ENCODE measurements at regions not wholly inside any gene's neighbourhood (a gene's known extent, or its start where the extent isn't known, plus 50 kb on each side); places are given as distances from the start of the nearest gene placed in this dataset.
A peak's percentile ranks its signal among the peaks of the same experiment; 100 is the strongest.
"Not testable (repeated sequence)": the region's sequence is repeated elsewhere in the genome, so short reads cannot be mapped to it uniquely, and the experiment has no call there.

DNA sequence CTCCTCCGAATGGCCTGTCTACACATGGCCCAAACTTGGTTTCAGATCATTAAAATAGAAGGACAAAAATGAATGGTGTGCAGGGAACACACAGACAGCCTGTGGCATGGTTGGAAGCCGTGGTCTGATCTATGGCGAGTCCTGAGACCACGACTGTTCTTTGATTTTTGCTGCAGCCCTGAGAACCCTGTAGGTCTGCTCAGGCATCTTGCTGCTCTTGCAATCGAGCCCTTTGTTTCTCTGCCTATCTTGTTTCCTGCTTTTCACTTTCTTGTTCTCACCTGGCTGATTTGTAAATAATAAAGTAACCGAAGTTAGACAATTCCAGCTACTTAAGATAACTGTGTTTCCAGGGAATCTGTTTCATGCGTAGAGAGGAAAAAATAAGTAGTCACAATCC is 54.1 kb upstream of the NBPF9 start:
- not testable (repeated sequence) for DNase-seq (ENCODE audit: low read depth in 2 of 3, low spot score in 2 of 3)

DNA sequence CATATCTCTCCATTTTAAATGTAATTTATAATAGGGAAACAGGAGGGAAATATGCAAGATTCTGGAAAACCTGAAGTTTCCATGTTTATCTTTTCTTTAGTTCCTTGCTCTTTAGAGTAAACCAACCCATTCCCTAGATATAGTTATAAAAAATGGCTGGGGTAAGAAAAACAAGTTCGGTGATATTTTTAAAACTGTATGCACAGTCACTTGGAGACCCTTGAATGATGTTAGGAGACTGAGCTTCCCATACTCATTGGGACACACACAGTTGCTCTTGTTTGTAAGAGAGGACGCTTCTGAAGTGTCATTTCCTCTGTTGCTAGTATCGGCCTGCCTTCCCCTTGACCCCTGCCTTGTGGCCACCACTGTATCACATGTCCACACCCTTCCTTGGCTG is 55.0 kb upstream of the NBPF9 start:
- DNase-seq (ENCODE audit: low read depth in 2 of 3, low spot score in 2 of 3), result not testable (repeated sequence)

DNA sequence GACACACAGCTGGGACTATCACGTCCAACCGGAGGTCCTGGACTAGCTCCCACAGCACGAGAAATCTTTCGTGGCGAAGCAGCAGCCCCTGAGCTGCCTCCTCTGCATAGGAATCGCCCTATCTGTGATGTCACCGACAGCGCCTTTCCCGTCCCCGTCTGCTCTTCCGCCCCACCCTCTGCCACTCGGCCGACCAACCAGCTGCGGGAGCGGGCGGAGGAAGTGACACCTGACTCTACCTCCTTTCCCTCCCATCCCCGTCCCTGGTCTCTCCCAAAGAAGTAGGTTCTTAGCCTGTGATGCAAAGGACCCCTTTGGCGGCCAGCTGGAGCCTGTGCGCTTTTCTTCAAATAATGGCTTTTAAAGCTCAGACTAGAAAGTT is 59.7 kb upstream of the NBPF9 start:
- DNase-seq (ENCODE audit: low read depth in 2 of 3, low spot score in 2 of 3), result not testable (repeated sequence)

DNA sequence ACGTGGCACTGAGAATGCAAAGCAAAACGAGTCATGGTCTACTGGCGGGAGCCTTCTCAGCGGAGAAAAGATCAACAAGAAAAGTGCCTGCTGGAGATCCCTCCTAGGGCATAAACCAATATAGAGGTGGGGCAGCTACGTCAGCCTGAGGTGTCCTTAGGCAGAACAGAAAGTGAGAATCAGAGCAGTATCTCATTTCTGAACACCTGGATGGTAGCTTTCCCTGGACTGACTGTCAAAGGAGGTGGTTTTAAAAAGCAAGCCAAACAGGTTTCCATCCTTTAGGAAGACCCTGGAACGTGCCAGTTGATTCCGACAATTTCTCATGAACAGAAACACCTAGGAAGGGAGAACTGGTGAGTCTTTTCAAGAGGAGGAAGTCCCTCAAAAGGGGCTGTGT is 71.4 kb upstream of the NBPF9 start:
- peak in 1 of 3 donors; percentile 0 for DNase-seq (ENCODE audit: low read depth in 2 of 3, low spot score in 2 of 3)

DNA sequence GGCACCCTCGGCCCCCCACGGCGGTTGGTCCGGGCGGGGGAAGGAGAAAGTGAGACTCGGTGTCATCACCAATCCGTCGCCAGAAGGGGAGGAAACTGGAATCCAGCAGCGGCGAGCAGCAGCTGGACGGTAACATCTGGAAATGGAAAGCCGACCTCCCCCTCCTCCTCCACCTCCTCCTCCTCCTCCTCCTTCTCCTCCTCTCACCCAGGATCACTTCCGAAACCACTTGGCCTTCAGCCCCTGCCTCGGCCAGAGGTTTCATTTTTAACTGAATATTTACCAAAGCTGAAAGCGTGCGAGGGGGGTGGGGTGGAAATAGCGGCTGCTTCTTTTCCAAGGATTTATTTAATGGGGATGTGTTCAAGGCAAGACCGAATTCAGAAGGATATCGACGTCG is 72.5 kb upstream of the NBPF9 start:
- DNase-seq (ENCODE audit: low read depth in 2 of 3, low spot score in 2 of 3), result not testable (repeated sequence)

DNA sequence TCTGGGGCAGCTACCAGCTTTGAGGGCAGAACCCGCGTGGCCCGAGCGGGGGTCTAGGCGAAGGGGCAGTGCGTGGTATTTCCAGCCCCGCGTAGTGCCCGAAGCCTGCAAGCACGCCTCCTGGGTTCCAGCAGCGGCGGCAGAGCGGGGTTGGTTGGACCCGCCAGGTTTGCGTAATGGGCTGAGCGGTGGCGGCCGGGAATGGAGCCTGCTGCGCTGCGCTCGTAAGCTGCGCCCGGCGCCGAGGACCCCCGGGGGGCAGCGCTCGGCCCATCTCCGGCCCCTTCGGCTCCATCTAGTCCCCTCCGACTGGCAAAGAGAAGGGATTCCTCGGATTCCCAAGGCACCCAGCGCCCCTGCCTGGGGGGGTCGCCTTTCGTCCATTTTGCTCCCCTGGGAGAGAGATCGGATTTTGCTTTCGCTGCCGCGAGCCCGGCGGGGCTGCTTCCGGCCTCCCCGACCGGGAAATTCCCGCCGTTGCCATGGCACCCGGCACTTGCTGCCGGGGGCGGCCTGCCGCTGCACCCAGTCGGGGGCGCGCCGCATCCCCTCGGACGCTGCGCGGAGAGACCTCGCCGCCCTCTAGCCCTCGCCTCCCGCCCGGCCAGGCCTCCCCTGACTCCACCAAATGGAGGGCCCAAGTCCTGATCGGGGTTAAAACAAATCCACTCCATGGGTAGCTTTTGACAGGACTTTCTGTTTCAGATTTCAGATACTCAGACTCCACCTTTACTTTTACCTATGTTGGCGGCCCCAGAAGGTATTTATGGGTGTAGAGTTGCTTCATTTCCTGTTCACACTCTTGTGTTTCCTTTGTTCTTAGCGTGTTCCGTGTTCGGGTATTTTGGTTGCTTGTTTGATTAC is 73.3 kb upstream of the NBPF9 start:
- DNase-seq (ENCODE audit: low read depth in 2 of 3, low spot score in 2 of 3), result peak; percentile 43 to 61 (median 56)

DNA sequence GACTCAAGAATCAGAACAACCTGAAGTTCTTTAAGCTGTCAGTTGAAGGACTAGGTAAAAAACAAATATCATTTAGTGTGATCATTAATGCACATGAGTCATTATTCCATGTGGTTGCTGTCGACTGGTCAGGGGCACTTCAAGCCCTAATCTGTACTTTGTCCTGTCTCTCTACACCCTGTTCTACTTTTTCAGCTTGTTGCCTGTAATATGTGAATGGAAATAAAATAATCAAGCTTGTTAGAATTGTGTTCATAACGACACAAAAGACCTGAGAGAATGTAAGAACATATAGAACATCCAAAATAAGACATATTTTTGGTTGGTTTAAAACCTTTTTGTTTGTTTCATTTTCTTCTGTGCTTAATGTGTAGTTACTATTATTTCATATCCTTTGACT is 87.4 kb upstream of the NBPF9 start:
- not testable (repeated sequence) for DNase-seq (ENCODE audit: low read depth in 2 of 3, low spot score in 2 of 3)

DNA sequence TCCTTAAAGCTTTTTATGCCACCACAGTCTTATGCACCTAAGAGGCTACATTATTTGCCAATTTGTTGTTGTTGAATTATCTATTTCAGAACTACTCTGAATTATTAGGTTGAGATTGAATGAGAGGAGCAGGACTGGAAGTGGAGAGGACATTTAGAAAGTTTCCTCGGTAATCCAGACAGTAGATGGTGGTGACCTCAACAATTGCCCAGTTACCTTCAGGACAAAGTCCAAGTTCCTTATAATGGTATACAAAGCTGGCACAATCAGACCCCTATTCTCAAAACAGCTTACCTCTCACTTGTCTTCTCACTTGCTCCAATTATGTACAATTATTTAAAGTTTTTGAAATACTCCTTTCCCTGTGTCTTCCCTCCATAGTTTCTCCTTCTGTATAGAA is 93.3 kb upstream of the NBPF9 start:
- DNase-seq (ENCODE audit: low read depth in 2 of 3, low spot score in 2 of 3), result not testable (repeated sequence)

DNA sequence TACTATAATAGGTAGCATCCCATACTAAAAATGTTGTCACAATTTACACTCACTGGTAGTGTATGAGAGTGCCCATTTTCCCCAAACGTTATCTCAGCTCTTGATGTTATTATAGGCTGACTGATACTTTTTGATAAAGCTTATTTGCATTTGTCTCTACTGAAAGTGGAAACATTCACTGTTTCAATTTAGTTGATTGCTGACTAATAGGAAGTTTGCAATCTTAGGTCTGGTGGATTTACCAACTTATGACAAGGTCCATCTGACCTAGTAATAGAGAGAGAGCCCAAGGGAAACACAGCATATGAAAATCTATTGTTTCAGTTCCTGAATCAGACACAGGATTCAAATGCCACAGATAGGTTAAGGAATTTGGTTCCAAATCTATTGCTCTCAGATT is 97.2 kb upstream of the NBPF9 start:
- peak in 1 of 3 donors; percentile 4 for DNase-seq (ENCODE audit: low read depth in 2 of 3, low spot score in 2 of 3)

DNA sequence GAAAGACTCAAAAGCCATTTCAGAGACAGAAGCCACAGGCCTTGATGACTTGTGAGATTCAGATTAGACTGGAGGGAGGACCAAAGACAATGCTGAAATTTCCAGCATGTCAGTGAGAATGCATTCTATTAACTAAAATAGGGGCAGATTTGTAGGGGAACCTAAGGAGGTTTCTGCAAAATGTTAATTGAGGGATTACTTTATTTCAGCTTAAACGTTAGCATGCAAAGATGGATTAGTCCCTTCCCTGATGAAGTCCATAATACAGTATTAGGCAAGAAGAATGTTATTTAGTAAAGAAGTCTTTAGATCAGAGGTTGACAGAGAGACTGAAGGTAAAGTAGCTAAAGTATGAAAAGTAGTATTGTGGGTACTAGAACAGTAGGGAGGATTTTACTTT is 98.9 kb upstream of the NBPF9 start:
- not testable (repeated sequence) for DNase-seq (ENCODE audit: low read depth in 2 of 3, low spot score in 2 of 3)

DNA sequence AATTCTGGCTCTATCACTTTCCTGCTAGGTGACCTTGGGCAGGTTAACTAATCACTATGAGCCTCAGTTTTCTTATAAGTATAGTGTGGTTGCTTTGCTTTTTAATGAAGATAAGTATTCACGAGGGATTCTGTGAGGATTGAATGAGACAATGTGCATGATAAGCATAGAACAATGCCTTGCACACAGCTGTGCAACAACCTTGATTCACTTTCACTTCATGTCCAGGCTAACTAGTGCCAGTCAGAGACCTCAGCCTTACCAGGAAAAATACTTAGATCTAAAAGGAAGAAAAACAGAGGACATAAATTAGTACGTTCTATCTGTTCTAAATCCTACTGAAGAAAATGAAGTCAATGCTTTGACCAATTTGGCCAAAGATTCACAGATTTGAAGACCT is 101.0 kb upstream of the NBPF9 start:
- not testable (repeated sequence) for DNase-seq (ENCODE audit: low read depth in 2 of 3, low spot score in 2 of 3)

DNA sequence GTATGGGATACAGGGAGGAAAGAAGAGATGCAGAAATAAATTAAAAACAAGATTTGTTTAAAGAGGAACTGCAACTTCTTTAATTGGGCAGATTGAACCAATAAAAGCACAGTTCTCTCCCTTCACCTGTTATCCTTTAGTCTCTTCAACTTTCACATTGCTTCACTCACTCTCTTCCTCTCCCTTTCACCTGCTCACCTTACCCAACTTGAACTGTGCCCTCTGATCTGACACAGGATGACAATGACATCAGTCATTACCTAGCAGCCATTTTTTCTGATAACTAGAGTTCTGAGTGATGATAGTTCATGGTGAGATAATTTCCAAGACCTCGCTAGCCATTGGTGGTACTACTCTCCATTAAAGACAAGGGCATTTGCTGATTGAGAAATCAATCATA is 105.5 kb upstream of the NBPF9 start:
- not testable (repeated sequence) for DNase-seq (ENCODE audit: low read depth in 2 of 3, low spot score in 2 of 3)

DNA sequence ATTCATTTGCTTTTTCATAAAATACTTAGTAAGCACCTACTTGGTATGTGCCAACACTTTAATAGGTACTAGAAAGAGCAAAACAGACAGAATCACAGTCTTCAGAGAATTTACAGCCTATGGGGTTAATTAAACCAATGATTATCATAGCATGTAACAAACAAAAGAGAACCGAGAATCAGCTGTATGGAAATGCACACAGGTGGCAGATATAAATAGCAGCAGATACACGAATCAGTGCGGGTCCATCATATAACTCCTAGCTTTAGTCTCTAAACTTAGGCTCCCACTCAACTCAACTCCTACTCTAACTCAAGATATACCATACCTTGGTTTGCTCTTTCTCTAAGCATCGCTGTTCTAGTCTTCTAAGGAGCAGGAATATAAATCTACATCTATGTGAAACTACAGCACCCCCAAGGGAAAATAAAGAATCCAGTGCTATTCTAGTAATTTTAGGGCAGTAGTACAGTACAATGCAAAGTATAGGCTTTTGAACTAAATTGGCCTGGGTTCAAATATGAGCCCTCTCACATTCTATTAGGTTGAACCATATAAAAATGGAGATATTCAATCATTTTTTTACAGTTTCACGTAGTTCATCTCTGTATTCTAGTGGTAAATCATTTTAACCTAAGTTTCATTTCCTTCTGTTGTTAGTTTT is 108.5 kb upstream of the NBPF9 start:
- DNase-seq (ENCODE audit: low read depth in 2 of 3, low spot score in 2 of 3), result not testable (repeated sequence)

DNA sequence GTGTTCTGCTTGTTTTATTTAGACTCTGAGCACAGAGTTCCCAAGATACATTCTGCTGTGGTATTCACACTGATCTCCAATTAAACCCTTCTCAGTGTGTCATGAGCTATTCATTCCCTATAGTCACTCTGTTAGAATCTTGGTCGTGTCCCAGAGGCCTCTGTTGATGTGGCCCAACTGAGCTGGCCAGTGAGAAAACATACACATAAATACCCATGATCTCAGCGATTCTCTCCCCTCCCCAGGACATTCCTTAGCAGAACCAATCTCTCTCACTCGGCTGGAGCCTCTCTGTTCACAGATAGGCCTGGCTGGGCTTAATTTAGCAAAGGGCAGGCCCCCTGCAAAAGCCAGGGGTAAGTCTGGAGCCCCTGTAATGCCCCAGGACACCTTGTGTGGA is 109.6 kb upstream of the NBPF9 start:
- not testable (repeated sequence) for DNase-seq (ENCODE audit: low read depth in 2 of 3, low spot score in 2 of 3)

DNA sequence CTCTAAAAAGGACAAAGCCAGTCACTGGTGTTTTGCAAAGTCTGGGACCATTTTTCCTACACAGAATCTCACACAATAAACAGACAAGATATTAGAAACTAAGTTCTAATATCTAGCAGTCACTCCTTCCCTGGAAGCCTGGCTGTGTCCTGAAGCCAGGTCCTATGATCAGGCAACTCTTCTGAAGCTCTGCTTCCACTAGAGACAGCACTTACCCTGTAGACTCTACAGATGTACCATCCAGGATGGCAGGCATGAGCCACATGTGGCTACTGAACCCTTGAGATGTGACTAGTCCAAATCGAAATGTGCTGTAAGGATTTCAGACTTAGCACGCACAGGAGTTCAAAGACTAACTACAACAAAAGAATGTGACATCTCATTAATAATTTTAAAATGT is 110.3 kb upstream of the NBPF9 start:
- DNase-seq (ENCODE audit: low read depth in 2 of 3, low spot score in 2 of 3), result not testable (repeated sequence)

DNA sequence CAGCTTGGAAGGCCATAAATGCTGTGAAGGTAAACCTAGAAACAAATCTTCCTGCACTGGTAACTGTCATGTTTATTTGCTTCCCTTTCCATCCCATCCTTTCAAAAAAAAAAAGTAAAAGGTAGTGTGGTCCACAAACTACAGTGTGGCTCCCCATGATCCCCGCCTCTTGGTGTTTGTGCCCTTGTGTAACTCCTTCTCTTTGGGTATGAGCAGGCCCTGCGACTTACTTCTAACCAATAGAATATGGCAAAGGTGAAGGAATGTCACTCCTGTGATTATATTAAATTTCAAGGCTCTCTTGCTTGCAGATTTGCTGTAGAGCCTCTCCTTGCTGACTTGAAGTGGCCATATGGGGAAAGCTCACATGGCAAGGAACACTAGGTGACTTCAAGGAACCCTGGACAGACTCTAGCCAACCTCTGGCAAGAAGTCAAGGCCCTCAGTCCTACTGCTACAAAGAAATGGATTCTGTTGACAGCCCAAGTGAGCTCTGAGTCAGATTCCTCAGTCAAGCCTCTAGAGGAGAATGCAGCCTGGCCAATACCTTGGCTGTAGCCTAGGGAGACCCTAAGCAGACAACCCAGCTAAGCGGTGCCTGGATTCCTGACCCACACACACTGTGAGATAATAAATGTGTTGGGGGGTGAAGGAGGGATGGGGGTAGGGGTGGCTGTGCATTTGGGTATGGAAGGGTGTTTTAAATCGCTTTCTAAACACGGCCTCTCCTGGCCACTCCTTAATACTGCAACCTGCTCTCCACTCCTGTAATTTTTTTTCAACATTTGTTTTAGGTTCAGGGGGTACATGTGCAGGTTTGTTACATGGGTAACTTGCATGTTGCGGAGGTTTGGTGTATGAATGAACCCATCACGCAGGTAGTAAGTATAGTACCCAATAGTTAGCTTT is 115.0 kb upstream of the NBPF9 start:
- DNase-seq (ENCODE audit: low read depth in 2 of 3, low spot score in 2 of 3), result not testable (repeated sequence)

DNA sequence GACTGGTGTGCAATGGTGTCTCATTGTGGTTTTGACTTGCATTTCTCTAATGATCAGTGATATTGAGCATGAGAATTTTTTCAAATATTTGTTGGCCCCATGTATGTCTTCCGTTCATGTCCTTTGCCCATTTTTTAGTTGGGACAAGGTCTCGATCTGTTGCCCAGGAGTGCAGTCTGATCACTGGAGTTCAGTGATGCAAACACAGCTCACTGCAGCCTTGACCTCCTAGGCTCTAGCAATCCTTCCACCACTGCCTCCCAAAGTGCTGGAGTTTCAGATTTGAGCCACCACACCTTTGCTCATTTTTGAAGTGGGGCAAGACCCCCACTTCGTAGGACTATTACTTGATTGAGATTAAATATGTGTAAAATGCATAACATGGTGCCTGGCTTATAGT is 116.2 kb upstream of the NBPF9 start:
- not testable (repeated sequence) for DNase-seq (ENCODE audit: low read depth in 2 of 3, low spot score in 2 of 3)

DNA sequence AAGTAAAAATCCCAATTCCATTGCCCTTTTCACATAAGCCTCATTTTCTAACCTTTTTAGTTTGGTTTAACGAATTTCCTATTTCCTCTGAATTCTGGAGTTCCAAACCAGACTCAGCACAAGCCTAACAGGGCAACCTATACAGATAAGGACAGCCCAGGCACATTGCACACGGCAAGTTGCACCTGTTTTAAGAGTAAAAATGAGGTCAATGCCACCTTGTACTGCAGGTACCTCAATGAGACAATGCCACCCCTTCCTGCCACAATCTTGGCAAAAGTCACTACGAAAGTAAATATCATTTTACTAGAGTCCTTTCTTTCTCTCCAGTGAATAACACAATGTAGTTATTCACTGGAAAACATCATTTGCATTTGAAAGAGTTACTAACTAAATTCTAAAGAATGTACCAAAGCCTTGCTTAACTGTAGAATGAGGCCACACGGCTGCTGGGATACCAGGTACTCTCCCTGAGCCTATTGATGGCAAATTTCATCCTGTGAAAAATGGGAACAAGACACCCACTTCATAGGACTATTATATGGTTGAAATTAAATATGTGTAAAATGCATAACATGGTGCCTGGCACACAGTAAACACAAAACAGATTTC is 117.2 kb upstream of the NBPF9 start:
- DNase-seq (ENCODE audit: low read depth in 2 of 3, low spot score in 2 of 3), result not testable (repeated sequence)

DNA sequence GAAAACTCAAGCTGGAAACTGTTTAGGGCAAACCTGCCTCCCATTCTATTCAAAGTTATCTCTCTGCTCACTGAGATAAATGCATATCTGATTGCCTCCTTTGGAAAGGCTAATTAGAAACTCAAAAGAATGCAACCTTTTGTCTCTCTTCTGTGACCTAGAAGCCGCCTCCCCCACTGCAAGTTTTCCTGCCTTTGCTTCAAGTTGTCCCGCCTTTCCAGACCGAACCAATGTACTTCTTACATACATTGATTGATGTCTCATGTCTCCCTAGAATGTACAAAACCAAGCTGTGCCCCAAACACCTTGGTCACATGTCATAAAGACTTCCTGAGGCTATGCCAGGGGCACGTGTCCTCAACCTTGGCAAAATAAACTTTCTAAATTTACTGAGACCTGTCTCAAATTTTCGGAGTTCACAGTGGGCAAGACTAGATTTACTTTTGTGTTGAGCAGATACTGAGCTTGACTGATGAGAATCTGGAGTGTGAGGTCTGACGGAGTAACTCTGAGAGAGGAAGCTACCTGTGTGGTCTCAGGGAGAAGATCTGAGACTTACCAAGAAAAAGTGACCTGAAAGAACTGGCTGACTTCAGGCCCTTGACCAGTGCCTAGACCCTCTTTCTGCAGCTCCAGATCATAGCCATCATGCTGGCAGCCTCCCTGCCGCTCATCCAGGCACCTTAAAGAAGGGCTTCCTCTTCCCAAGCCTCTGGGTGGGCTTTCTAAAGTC is 124.7 kb upstream of the NBPF9 start:
- DNase-seq (ENCODE audit: low read depth in 2 of 3, low spot score in 2 of 3), result not testable (repeated sequence)
